Nephron (organoid): ENCODE measurements at regions not wholly inside any gene's neighbourhood (a gene's known extent, or its start where the extent isn't known, plus 50 kb on each side); places are given as distances from the start of the nearest gene placed in this dataset.

Experiments
- H3K27ac Mint-ChIP-seq, 3 experiments: 2 replicates each; pipeline ENCODE4 v1.8.0; 2020; ENCODE audit warnings: mixed read lengths in 3 of 3, mild to moderate bottlenecking in 2 of 3, moderate library complexity in 1 of 3
- H3K27me3 Mint-ChIP-seq: 2 replicates; pipeline ENCODE4 v1.8.0; 2021; ENCODE audit warnings: low read depth, mild to moderate bottlenecking, moderate library complexity, mixed read lengths
- H3K36me3 Mint-ChIP-seq: 2 replicates; pipeline ENCODE4 v1.8.0; 2020; ENCODE audit warnings: low read depth, mixed read lengths
- H3K4me1 Mint-ChIP-seq: 2 replicates; pipeline ENCODE4 v1.8.0; 2020; ENCODE audit warnings: mixed read lengths
- H3K4me3 Mint-ChIP-seq, 3 experiments: 2 replicates each; pipeline ENCODE4 v1.8.0; 2020; ENCODE audit warnings: mild to moderate bottlenecking in 3 of 3, mixed read lengths in 3 of 3, moderate library complexity in 2 of 3
- H3K9me3 Mint-ChIP-seq: 2 replicates; pipeline ENCODE4 v1.8.0; 2020; ENCODE audit warnings: mixed read lengths
- CTCF ChIP-seq, 3 experiments: fragments of 200-600 bp; sonication (generic); IDR thresholded peaks; one replicate each; pipeline ENCODE4 v1.5.0; 2021; ENCODE audit warnings: antibody characterized with exemption in 3 of 3; ENCODE audit not compliant: unreplicated experiment in 3 of 3

- peaks cover 17% of the 10 kb centered on the region for H3K4me1 Mint-ChIP-seq
- TF ChIP-seq CTCF (IDR thresholded peaks at IDR 0.05; ENCODE audit: unreplicated experiment in 3 of 3), result no peak
- no peak overlapping the region for H3K4me3 Mint-ChIP-seq
- peaks cover 10% of the 10 kb centered on the region for H3K27me3 Mint-ChIP-seq
- H3K9me3 Mint-ChIP-seq, result peaks cover 6% of the 10 kb centered on the region
- H3K36me3 Mint-ChIP-seq, result no peaks in the 10 kb centered on the region
- no peak overlapping the region for H3K27ac Mint-ChIP-seq
Measured at GRCh38 chr2:120472891-120473309, 127.0 kb downstream of the INHBB start.

DNA sequence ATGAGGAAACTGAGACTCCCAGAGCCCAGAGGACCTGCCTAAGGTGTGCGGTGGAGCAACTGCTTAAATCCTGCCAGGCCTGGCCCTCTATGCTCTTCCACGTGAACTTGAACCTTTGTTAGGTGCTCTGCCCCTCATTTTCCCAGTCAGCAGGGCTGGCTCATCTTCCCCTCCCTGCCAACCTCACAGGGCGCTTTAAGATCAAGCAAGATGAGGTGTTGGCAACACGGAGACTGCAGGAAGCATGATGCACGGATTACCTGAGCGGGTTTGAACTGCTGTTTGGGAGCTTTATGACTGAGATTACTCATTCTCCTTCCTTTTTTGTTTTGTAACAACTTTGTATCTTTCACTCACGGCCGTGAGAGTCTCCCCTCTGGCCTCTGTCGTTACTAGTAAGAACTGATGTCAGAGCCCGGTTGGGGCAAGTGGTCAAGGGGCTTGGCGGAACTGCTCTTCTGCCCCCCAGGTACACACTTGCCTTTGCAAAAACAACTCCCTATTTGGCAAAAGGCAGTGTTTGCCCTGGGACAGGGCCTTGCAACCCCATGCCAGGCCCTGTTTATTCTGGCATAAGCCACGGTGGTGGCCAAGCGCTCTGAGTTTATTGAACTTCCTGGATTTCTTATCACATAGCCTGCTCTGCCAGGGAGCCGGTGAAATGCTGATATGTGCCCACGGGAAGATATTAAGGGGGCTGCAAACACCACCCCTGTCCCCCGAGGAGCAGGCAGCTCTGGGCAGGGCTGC, 127.8 kb downstream of the INHBB start:
- Mint-ChIP-seq H3K27me3 (peaks cover 13% of the 10 kb centered on the region), H3K4me3 (no peak overlapping the region), H3K36me3 (no peaks in the 10 kb centered on the region), H3K9me3 (peaks cover 6% of the 10 kb centered on the region), H3K27ac (no peak overlapping the region), H3K4me1 (peaks cover 17% of the 10 kb centered on the region)
- TF ChIP-seq CTCF (IDR thresholded peaks at IDR 0.05; ENCODE audit: unreplicated experiment in 3 of 3), result no peak

GRCh38 chr2:120474486-120474885, 128.6 kb downstream of the INHBB start:
- no peak for TF ChIP-seq CTCF (IDR thresholded peaks at IDR 0.05; ENCODE audit: unreplicated experiment in 3 of 3)
- H3K4me3 Mint-ChIP-seq, result no peak overlapping the region
- H3K36me3 Mint-ChIP-seq, result no peaks in the 10 kb centered on the region
- H3K9me3 Mint-ChIP-seq, result peaks cover 6% of the 10 kb centered on the region
- H3K27ac Mint-ChIP-seq, result no peak overlapping the region
- peaks cover 11% of the 10 kb centered on the region for H3K4me1 Mint-ChIP-seq
- peaks cover 13% of the 10 kb centered on the region for H3K27me3 Mint-ChIP-seq

GRCh38 chr2:120476141-120476540, 130.2 kb downstream of the INHBB start:
- no peak for TF ChIP-seq CTCF (IDR thresholded peaks at IDR 0.05; ENCODE audit: unreplicated experiment in 3 of 3)
- H3K4me3 Mint-ChIP-seq, result no peak overlapping the region
- H3K9me3 Mint-ChIP-seq, result peaks cover 6% of the 10 kb centered on the region
- H3K36me3 Mint-ChIP-seq, result no peaks in the 10 kb centered on the region
- H3K4me1 Mint-ChIP-seq, result peaks cover under 1% of the 10 kb centered on the region
- H3K27me3 Mint-ChIP-seq, result peaks cover 14% of the 10 kb centered on the region
- H3K27ac Mint-ChIP-seq, result no peak overlapping the region

- Mint-ChIP-seq H3K9me3 (peaks cover 3% of the 10 kb centered on the region), H3K27me3 (peaks cover 20% of the 10 kb centered on the region), H3K36me3 (no peaks in the 10 kb centered on the region), H3K27ac (no peak overlapping the region), H3K4me3 (no peak overlapping the region), H3K4me1 (no peaks in the 10 kb centered on the region)
- no peak for TF ChIP-seq CTCF (IDR thresholded peaks at IDR 0.05; ENCODE audit: unreplicated experiment in 3 of 3)
Measured at GRCh38 chr2:120477198-120477597, 131.3 kb downstream of the INHBB start.
